T-helper 1 cell treated with Interleukin-12 subunit alpha and Interleukin-12 subunit beta and Interleukin-4 antibody, amounts not matched to agents 30 μg/mL and 1 μg/mL, for 36 hours (primary cell): ENCODE measurements at regions not wholly inside any gene's neighbourhood (a gene's known extent, or its start where the extent isn't known, plus 50 kb on each side); places are given as distances from the start of the nearest gene placed in this dataset.

Experiments used
- H3K27ac Mint-ChIP-seq: one replicate; pipeline ENCODE4 v1.8.0; 2021; ENCODE audit warnings: mild to moderate bottlenecking, mixed read lengths
- H3K27me3 Mint-ChIP-seq: one replicate; pipeline ENCODE4 v1.8.0; 2021; ENCODE audit warnings: low read depth, mixed read lengths
- H3K36me3 Mint-ChIP-seq: one replicate; pipeline ENCODE4 v1.8.0; 2021; ENCODE audit warnings: low read depth, mixed read lengths
- H3K4me1 Mint-ChIP-seq: one replicate; pipeline ENCODE4 v1.8.0; 2021; ENCODE audit warnings: low read depth, mixed read lengths
- H3K4me3 Mint-ChIP-seq: one replicate; pipeline ENCODE4 v1.8.0; 2021; ENCODE audit warnings: mild to moderate bottlenecking, moderate library complexity, mixed read lengths
- H3K9me3 Mint-ChIP-seq: one replicate; pipeline ENCODE4 v1.8.0; 2021; ENCODE audit warnings: mixed read lengths

GRCh38 chr18:67577386-67577785, 60.9 kb upstream of the DSEL start:
- no peaks in the 10 kb centered on the region for H3K36me3 Mint-ChIP-seq
- H3K27ac Mint-ChIP-seq, result no peak overlapping the region
- no peaks in the 10 kb centered on the region for H3K4me1 Mint-ChIP-seq
- no peak overlapping the region for H3K4me3 Mint-ChIP-seq
- H3K27me3 Mint-ChIP-seq, result no peaks in the 10 kb centered on the region
- no peaks in the 10 kb centered on the region for H3K9me3 Mint-ChIP-seq

GRCh38 chr18:67574749-67575148, 58.2 kb upstream of the DSEL start:
- H3K9me3 Mint-ChIP-seq, result no peaks in the 10 kb centered on the region

DNA sequence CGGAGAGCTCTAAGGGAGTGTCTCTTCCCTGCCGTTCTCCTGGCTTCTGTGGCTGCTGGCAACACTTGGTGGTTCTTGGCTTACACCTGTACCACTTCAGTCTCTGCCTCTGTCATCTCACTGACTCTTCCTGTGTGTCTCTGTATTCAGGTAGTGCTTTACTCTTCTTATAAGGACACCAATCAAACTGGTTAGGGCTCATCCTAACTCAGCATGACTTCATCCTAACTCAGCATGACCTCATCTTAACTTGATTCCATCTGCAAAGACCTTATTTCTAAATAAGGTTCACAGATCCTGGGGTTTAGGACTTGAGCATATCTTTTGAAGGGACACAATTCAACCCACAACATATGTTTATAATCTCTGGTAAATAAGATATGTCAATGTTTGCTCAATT, 51.6 kb upstream of the DSEL start:
- no peaks in the 10 kb centered on the region for H3K9me3 Mint-ChIP-seq
- H3K27ac Mint-ChIP-seq, result no peak overlapping the region
- H3K27me3 Mint-ChIP-seq, result no peaks in the 10 kb centered on the region
- H3K4me1 Mint-ChIP-seq, result no peaks in the 10 kb centered on the region
- no peak overlapping the region for H3K4me3 Mint-ChIP-seq
- H3K36me3 Mint-ChIP-seq, result no peaks in the 10 kb centered on the region

More at GRCh38 chr18:67574749-67575148, 58.2 kb upstream of the DSEL start:
- no peaks in the 10 kb centered on the region for H3K4me1 Mint-ChIP-seq
- H3K36me3 Mint-ChIP-seq, result no peaks in the 10 kb centered on the region
- no peaks in the 10 kb centered on the region for H3K27me3 Mint-ChIP-seq
- H3K27ac Mint-ChIP-seq, result no peak overlapping the region
- no peak overlapping the region for H3K4me3 Mint-ChIP-seq
